ENCODE measurements at regions not wholly inside any gene's neighbourhood (a gene's known extent, or its start where the extent isn't known, plus 50 kb on each side); places are given as distances from the start of the nearest gene placed in this dataset.

DNA sequence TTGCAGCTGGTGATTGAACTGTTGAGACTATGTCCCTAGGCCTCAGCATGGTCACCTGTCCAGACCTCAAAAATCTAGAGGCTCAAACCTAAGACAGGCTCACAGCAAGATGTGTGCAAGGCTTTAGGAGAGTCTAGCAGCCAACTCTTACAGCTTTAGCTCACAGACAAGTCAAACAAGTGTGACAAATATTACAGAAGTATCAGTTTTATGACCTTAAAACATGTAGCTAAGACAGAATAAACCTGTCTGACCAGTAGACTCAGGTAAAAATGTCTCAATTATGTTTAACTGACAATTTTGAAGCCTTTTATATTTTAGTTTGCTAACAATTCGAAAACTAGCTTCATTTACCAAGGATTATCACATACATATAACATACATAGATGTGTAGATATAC lies 80.0 kb upstream of the HTATIP2 start:
- Histone ChIP-seq H3K9me3 (ENCODE audit: control insufficient read depth, insufficient read depth, low read depth, low read length) (no peaks in the 10 kb centered on the region), H3K27ac (ENCODE audit: extremely low read depth, low read depth, low read length) (no peak overlapping the region), H3K36me3 (ENCODE audit: control insufficient read depth in 2 of 2, insufficient read depth in 1 of 2, low read length in 2 of 2) (no peaks in the 10 kb centered on the region), H3K4me1 (ENCODE audit: control insufficient read depth, insufficient read depth, low read length) (no peaks in the 10 kb centered on the region), H3K4me3 (ENCODE audit: low read depth, low read length) (no peak overlapping the region)
- CTCF ChIA-PET = interaction anchor here (0.9 kb wide), 1 partner anchor 16 kb away, joined by 4 read pairs; no protein-coding TSS in a partner anchor
- POLR2A ChIA-PET = no interaction called here
- TF ChIP-seq TRIM28 (IDR thresholded peaks at IDR 0.05; ENCODE audit: borderline replicate concordance, low read length) = peak; percentile 98
- no peak for TF ChIP-seq ZNF433 (tag by site-specific recombination; IDR thresholded peaks at IDR 0.05; ENCODE audit: low read depth)
- TF ChIP-seq SETDB1 (IDR thresholded peaks at IDR 0.05; ENCODE audit: insufficient read length, low read length) = peak; percentile 93

DNA sequence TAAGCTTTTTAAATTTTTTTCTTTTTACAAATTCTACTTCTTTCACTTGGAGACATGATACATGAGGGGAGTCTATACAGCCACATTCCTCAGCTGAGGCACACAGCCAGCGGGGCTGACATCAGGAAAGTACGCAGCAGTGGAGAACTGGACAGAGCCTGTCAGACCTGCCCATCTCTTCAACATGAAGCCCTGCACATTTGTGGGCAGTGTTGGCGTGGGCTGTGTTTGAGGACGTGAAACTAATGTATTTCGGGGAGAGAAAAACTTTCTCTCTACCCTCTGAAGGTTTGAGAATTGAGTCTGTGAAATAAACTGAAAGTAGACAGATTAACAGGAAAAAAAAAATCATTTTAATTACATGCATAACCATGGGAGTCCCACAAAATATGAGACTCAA lies 84.8 kb upstream of the HTATIP2 start:
- ChIA-PET POLR2A (no interaction called here), CTCF (no interaction called here)
- no peaks in the 10 kb centered on the region for H3K36me3 ChIP-seq (ENCODE audit: control insufficient read depth in 2 of 2, insufficient read depth in 1 of 2, low read length in 2 of 2)
- no peak overlapping the region for H3K27ac ChIP-seq (ENCODE audit: extremely low read depth, low read depth, low read length)
- no peak overlapping the region for H3K4me3 ChIP-seq (ENCODE audit: low read depth, low read length)
- no peaks in the 10 kb centered on the region for H3K4me1 ChIP-seq (ENCODE audit: control insufficient read depth, insufficient read depth, low read length)
- H3K9me3 ChIP-seq (ENCODE audit: control insufficient read depth, insufficient read depth, low read depth, low read length) = no peaks in the 10 kb centered on the region
- no peak for TF ChIP-seq KLF10 (tag by site-specific recombination; IDR thresholded peaks at IDR 0.05)
- TF ChIP-seq, protein P1, sequence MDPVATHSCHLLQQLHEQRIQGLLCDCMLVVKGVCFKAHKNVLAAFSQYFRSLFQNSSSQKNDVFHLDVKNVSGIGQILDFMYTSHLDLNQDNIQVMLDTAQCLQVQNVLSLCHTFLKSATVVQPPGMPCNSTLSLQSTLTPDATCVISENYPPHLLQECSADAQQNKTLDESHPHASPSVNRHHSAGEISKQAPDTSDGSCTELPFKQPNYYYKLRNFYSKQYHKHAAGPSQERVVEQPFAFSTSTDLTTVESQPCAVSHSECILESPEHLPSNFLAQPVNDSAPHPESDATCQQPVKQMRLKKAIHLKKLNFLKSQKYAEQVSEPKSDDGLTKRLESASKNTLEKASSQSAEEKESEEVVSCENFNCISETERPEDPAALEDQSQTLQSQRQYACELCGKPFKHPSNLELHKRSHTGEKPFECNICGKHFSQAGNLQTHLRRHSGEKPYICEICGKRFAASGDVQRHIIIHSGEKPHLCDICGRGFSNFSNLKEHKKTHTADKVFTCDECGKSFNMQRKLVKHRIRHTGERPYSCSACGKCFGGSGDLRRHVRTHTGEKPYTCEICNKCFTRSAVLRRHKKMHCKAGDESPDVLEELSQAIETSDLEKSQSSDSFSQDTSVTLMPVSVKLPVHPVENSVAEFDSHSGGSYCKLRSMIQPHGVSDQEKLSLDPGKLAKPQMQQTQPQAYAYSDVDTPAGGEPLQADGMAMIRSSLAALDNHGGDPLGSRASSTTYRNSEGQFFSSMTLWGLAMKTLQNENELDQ (tag by site-specific recombination; IDR thresholded peaks at IDR 0.05; ENCODE audit: low read depth) = no peak
- no peak for TF ChIP-seq ZNF560 (tag by site-specific recombination; IDR thresholded peaks at IDR 0.05; ENCODE audit: borderline replicate concordance)
- TF ChIP-seq, protein P2, sequence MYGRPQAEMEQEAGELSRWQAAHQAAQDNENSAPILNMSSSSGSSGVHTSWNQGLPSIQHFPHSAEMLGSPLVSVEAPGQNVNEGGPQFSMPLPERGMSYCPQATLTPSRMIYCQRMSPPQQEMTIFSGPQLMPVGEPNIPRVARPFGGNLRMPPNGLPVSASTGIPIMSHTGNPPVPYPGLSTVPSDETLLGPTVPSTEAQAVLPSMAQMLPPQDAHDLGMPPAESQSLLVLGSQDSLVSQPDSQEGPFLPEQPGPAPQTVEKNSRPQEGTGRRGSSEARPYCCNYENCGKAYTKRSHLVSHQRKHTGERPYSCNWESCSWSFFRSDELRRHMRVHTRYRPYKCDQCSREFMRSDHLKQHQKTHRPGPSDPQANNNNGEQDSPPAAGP (tag by site-specific recombination; IDR thresholded peaks at IDR 0.05) = no peak
- no peak for TF ChIP-seq ZNF341 (tag by site-specific recombination; IDR thresholded peaks at IDR 0.05; ENCODE audit: low read depth)
- TF ChIP-seq, protein P3, sequence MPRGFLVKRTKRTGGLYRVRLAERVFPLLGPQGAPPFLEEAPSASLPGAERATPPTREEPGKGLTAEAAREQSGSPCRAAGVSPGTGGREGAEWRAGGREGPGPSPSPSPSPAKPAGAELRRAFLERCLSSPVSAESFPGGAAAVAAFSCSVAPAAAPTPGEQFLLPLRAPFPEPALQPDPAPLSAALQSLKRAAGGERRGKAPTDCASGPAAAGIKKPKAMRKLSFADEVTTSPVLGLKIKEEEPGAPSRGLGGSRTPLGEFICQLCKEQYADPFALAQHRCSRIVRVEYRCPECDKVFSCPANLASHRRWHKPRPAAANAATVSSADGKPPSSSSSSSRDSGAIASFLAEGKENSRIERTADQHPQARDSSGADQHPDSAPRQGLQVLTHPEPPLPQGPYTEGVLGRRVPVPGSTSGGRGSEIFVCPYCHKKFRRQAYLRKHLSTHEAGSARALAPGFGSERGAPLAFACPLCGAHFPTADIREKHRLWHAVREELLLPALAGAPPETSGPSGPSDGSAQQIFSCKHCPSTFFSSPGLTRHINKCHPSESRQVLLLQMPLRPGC (tag by site-specific recombination; IDR thresholded peaks at IDR 0.05) = no peak

DNA sequence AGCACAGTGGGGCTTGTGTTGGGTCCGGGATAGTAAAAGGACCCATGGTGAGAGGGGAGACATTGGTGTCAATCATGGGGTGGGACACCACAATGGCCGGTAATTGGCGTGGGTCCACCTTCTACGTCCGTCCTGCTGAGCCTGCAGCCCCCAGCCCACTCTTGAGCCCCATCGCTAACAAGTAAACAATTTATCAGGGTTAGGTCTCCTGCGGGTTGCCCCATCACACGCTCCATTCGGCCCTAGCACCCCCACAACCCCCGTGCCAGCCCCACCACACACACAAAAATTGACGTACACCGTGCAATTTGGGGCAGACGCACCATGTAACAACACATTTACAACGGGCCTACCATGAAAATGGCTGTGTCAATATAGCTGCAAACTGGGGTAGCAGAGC lies 86.5 kb upstream of the HTATIP2 start:
- H3K4me3 ChIP-seq (ENCODE audit: low read depth, low read length) = no peak overlapping the region
- POLR2A ChIA-PET = no interaction called here
- CTCF ChIA-PET = no interaction called here
- H3K9me3 ChIP-seq (ENCODE audit: control insufficient read depth, insufficient read depth, low read depth, low read length) = no peaks in the 10 kb centered on the region
- H3K27ac ChIP-seq (ENCODE audit: extremely low read depth, low read depth, low read length) = no peak overlapping the region
- H3K4me1 ChIP-seq (ENCODE audit: control insufficient read depth, insufficient read depth, low read length) = no peaks in the 10 kb centered on the region
- no peaks in the 10 kb centered on the region for H3K36me3 ChIP-seq (ENCODE audit: control insufficient read depth in 2 of 2, insufficient read depth in 1 of 2, low read length in 2 of 2)
- TF ChIP-seq, protein P4, sequence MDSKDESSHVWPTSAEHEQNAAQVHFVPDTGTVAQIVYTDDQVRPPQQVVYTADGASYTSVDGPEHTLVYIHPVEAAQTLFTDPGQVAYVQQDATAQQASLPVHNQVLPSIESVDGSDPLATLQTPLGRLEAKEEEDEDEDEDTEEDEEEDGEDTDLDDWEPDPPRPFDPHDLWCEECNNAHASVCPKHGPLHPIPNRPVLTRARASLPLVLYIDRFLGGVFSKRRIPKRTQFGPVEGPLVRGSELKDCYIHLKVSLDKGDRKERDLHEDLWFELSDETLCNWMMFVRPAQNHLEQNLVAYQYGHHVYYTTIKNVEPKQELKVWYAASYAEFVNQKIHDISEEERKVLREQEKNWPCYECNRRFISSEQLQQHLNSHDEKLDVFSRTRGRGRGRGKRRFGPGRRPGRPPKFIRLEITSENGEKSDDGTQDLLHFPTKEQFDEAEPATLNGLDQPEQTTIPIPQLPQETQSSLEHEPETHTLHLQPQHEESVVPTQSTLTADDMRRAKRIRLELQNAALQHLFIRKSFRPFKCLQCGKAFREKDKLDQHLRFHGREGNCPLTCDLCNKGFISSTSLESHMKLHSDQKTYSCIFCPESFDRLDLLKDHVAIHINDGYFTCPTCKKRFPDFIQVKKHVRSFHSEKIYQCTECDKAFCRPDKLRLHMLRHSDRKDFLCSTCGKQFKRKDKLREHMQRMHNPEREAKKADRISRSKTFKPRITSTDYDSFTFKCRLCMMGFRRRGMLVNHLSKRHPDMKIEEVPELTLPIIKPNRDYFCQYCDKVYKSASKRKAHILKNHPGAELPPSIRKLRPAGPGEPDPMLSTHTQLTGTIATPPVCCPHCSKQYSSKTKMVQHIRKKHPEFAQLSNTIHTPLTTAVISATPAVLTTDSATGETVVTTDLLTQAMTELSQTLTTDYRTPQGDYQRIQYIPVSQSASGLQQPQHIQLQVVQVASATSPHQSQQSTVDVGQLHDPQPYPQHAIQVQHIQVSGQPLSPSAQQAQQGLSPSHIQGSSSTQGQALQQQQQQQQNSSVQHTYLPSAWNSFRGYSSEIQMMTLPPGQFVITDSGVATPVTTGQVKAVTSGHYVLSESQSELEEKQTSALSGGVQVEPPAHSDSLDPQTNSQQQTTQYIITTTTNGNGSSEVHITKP (tag by site-specific recombination; IDR thresholded peaks at IDR 0.05) = no peak
- TF ChIP-seq ZNF350 (tag by site-specific recombination; IDR thresholded peaks at IDR 0.05) = no peak
- no peak for TF ChIP-seq ZNF121 (tag by site-specific recombination; IDR thresholded peaks at IDR 0.05)
- TF ChIP-seq, protein P5, sequence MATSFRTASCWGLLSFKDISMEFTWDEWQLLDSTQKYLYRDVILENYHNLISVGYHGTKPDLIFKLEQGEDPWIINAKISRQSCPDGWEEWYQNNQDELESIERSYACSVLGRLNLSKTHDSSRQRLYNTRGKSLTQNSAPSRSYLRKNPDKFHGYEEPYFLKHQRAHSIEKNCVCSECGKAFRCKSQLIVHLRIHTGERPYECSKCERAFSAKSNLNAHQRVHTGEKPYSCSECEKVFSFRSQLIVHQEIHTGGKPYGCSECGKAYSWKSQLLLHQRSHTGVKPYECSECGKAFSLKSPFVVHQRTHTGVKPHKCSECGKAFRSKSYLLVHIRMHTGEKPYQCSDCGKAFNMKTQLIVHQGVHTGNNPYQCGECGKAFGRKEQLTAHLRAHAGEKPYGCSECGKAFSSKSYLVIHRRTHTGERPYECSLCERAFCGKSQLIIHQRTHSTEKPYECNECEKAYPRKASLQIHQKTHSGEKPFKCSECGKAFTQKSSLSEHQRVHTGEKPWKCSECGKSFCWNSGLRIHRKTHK (tag by site-specific recombination; IDR thresholded peaks at IDR 0.05) = no peak
- no peak for TF ChIP-seq ZNF549 (tag by site-specific recombination; IDR thresholded peaks at IDR 0.05)
- TF ChIP-seq ZNF146 (tag by site-specific recombination; IDR thresholded peaks at IDR 0.05) = no peak
- no peak for TF ChIP-seq HOXA7 (CRISPR knock-in tag; IDR thresholded peaks at IDR 0.05; ENCODE audit: borderline replicate concordance)
- no peak for TF ChIP-seq EGR2 (tag by site-specific recombination; IDR thresholded peaks at IDR 0.05; ENCODE audit: low read depth)
- no peak for TF ChIP-seq ZFP41 (tag by site-specific recombination; IDR thresholded peaks at IDR 0.05; ENCODE audit: borderline replicate concordance)
- TF ChIP-seq ZNF184 (tag by site-specific recombination; IDR thresholded peaks at IDR 0.05) = no peak
